Adrenal gland (tissue), 9 donors: ENCODE measurements at regions not wholly inside any gene's neighbourhood (a gene's known extent, or its start where the extent isn't known, plus 50 kb on each side); places are given as distances from the start of the nearest gene placed in this dataset.

Experiments
- DNase-seq, 7 donors: peaks; one replicate each; pipeline ENCODE4 v3.0.0-alpha.2; 2019 to 2020
- H3K27ac ChIP-seq, 5 donors: fragments of 200-600 bp; sonication (generic) in 4 of 5; 1 replicate in 3 of 5; 2 replicates in 2 of 5; pipeline versions ENCODE4 v1.5.1 to v1.8.0; 2016 to 2020; ENCODE audit warnings: mild to moderate bottlenecking in 1 of 5
- H3K27me3 ChIP-seq: fragments of 200-600 bp; 2 replicates; pipeline ENCODE4 v1.8.0; 2021
- H3K36me3 ChIP-seq, 2 donors: fragments of 200-600 bp; replicated peaks in 1 of 2; 1 replicate in 1 of 2; 2 replicates in 1 of 2; pipeline versions ENCODE4 v1.5.1 to v1.8.0; 2018 to 2022
- H3K4me1 ChIP-seq, 2 donors: fragments of 200-600 bp; replicated peaks in 1 of 2; 1 replicate in 1 of 2; 2 replicates in 1 of 2; pipeline versions ENCODE4 v1.5.1 to v1.8.0; 2018 to 2021
- H3K4me3 ChIP-seq, 4 donors: fragments of 200-600 bp; sonication (generic) in 3 of 4; one replicate each; pipeline ENCODE4 v1.5.1; 2016 to 2018
- H3K9me3 ChIP-seq, 3 donors: fragments of 200-600 bp; sonication (generic) in 1 of 3; replicated peaks in 1 of 3; 1 replicate in 2 of 3; 2 replicates in 1 of 3; pipeline versions ENCODE4 v1.5.1 to v1.8.0; 2016 to 2021
- CTCF ChIP-seq, 6 experiments: fragments of 450-650 bp in 4 of 6; fragments of 200-600 bp in 2 of 6; sonication (generic) in 1 of 6; IDR thresholded peaks; 1 replicate in 5 of 6; 2 replicates in 1 of 6; pipeline versions ENCODE4 v1.5.1 to v1.8.0; 2016 to 2021; ENCODE audit warnings: antibody characterized with exemption in 6 of 6, mild to moderate bottlenecking in 2 of 6, moderate library complexity in 1 of 6
- POLR2A ChIP-seq, 2 donors: fragments of 450-650 bp; IDR thresholded peaks; one replicate each; pipeline ENCODE4 v1.6.1; 2017; ENCODE audit warnings: antibody characterized with exemption in 2 of 2, mild to moderate bottlenecking in 2 of 2, moderate library complexity in 1 of 2
- WGBS, 4 donors: extraction: QIAGEN DNeasy Blood & Tissue Kit in 2 of 4; methylation state at CpG; one replicate each; pipeline versions ENCODE4 v1.1.5 to v1.1.7; 2013 to 2017; 5-methylcytosine and 5-hydroxymethylcytosine counted together
- intact Hi-C, 2 donors: fragments of 100-400 bp; cut with DNase I; formaldehyde crosslinking; loops; one replicate each; pipeline versions ENCODE4 v1.14.1 to v1.15.0; 2022 to 2023
- donor health status: healthy with polysubstance abuse.
- donor health status: Bipolar disorder and iron deficiency.
- donor health status: DM: yes; HTN: yes; CAD: no.
- donor health status: DM: no; HTN: no; CAD: no.
- donor health status: DM: no; HTN: no; CAD: no.

GRCh38 chr14:44291366-44291915 lies 215.6 kb downstream of the FSCB start:
- no peaks in the 10 kb centered on the region for H3K4me1 ChIP-seq
- H3K9me3 ChIP-seq: no peaks in the 10 kb centered on the region
- no peaks in the 10 kb centered on the region for H3K36me3 ChIP-seq
- no peak overlapping the region for H3K4me3 ChIP-seq
- no peak overlapping the region for H3K27ac ChIP-seq
- no peaks in the 10 kb centered on the region for H3K27me3 ChIP-seq
- no peak for DNase-seq
- WGBS, 4 donors: 54 to 74% (median 64%) methylated on average over 8 of the region's 8 CpGs
- intact Hi-C loops: no loop called here
- no peak for TF ChIP-seq CTCF (IDR thresholded peaks at IDR 0.05)
- no peak for TF ChIP-seq POLR2A (IDR thresholded peaks at IDR 0.05)

GRCh38 chr14:44287858-44288257 lies 219.2 kb downstream of the FSCB start:
- intact Hi-C loops: no loop called here
- no peaks in the 10 kb centered on the region for H3K27me3 ChIP-seq
- no peak overlapping the region for H3K27ac ChIP-seq
- H3K9me3 ChIP-seq: no peaks in the 10 kb centered on the region
- TF ChIP-seq CTCF (IDR thresholded peaks at IDR 0.05) (no peak), POLR2A (IDR thresholded peaks at IDR 0.05) (no peak)
- 80 to 98% (median 84%) methylated on average over 2 of the region's 2 CpGs for whole genome bisulfite sequencing, 4 donors
- no peaks in the 10 kb centered on the region for H3K4me1 ChIP-seq
- H3K36me3 ChIP-seq: no peaks in the 10 kb centered on the region
- DNase-seq: no peak
- H3K4me3 ChIP-seq: no peak overlapping the region

- Histone ChIP-seq H3K9me3 (no peaks in the 10 kb centered on the region), H3K4me3 (no peak overlapping the region), H3K36me3 (no peaks in the 10 kb centered on the region), H3K27ac (no peak overlapping the region), H3K4me1 (no peaks in the 10 kb centered on the region), H3K27me3 (no peaks in the 10 kb centered on the region)
- no peak for DNase-seq
- TF ChIP-seq CTCF (IDR thresholded peaks at IDR 0.05) (no peak), POLR2A (IDR thresholded peaks at IDR 0.05) (no peak)
- WGBS, 4 donors: 53 to 62% (median 60%) methylated on average over 2 of the region's 2 CpGs
- intact Hi-C loops: no loop called here
Observed at GRCh38 chr14:44286201-44286600, 220.9 kb downstream of the FSCB start.

GRCh38 chr14:44283836-44284235 lies 223.2 kb downstream of the FSCB start:
- no peaks in the 10 kb centered on the region for H3K9me3 ChIP-seq
- no peak for DNase-seq
- 47 to 65% (median 52%) methylated on average over 1 of the region's 1 CpG for WGBS, 4 donors
- H3K27me3 ChIP-seq: no peaks in the 10 kb centered on the region
- TF ChIP-seq CTCF (IDR thresholded peaks at IDR 0.05) (no peak), POLR2A (IDR thresholded peaks at IDR 0.05) (no peak)
- no peak overlapping the region for H3K4me3 ChIP-seq
- H3K27ac ChIP-seq: no peak overlapping the region
- no peaks in the 10 kb centered on the region for H3K4me1 ChIP-seq
- intact Hi-C loops: no loop called here
- H3K36me3 ChIP-seq: no peaks in the 10 kb centered on the region
